ENCODE measurements at regions not wholly inside any gene's neighbourhood (a gene's known extent, or its start where the extent isn't known, plus 50 kb on each side); places are given as distances from the start of the nearest gene placed in this dataset.
"Not testable (repeated sequence)": the region's sequence is repeated elsewhere in the genome, so short reads cannot be mapped to it uniquely, and the experiment has no call there.

GRCh38 chr17:26936645-26937044, 357.3 kb upstream of the WSB1 start:
- not testable (repeated sequence) for DNase-seq (ENCODE audit: low read depth in 2 of 2)

GRCh38 chr17:26937750-26938322, 356.1 kb upstream of the WSB1 start:
- DNase-seq (ENCODE audit: low read depth in 2 of 2) = not testable (repeated sequence)

- not testable (repeated sequence) for DNase-seq (ENCODE audit: low read depth in 2 of 2)
These were observed 354.2 kb upstream of the WSB1 start for GRCh38 chr17:26939755-26940154.

- not testable (repeated sequence) for DNase-seq (ENCODE audit: low read depth in 2 of 2)
These were observed 353.3 kb upstream of the WSB1 start for GRCh38 chr17:26940587-26940986.

- DNase-seq (ENCODE audit: low read depth in 2 of 2) = no peak
These were observed 331.4 kb upstream of the WSB1 start for GRCh38 chr17:26962255-26963162.

- no peak for DNase-seq (ENCODE audit: low read depth in 2 of 2)
These were observed 330.8 kb upstream of the WSB1 start for GRCh38 chr17:26963163-26963503.

- not testable (repeated sequence) for DNase-seq (ENCODE audit: low read depth in 2 of 2)
These were observed 327.9 kb upstream of the WSB1 start for GRCh38 chr17:26965898-26966624.

GRCh38 chr17:26966625-26967179, 327.2 kb upstream of the WSB1 start:
- not testable (repeated sequence) for DNase-seq (ENCODE audit: low read depth in 2 of 2)

- not testable (repeated sequence) for DNase-seq (ENCODE audit: low read depth in 2 of 2)
These were observed 312.0 kb upstream of the WSB1 start for GRCh38 chr17:26981845-26982425.

- not testable (repeated sequence) for DNase-seq (ENCODE audit: low read depth in 2 of 2)
These were observed 311.4 kb upstream of the WSB1 start for GRCh38 chr17:26982563-26982962.

- DNase-seq (ENCODE audit: low read depth in 2 of 2) = not testable (repeated sequence)
These were observed 306.1 kb upstream of the WSB1 start for GRCh38 chr17:26987851-26988250.

- DNase-seq (ENCODE audit: low read depth in 2 of 2) = not testable (repeated sequence)
These were observed 299.3 kb upstream of the WSB1 start for GRCh38 chr17:26994648-26995047.

GRCh38 chr17:26996146-26996916, 297.6 kb upstream of the WSB1 start:
- DNase-seq (ENCODE audit: low read depth in 2 of 2) = not testable (repeated sequence)

- not testable (repeated sequence) for DNase-seq (ENCODE audit: low read depth in 2 of 2)
These were observed 286.0 kb upstream of the WSB1 start for GRCh38 chr17:27007734-27008531.

GRCh38 chr17:27009087-27009486, 284.8 kb upstream of the WSB1 start:
- DNase-seq (ENCODE audit: low read depth in 2 of 2) = no peak

- not testable (repeated sequence) for DNase-seq (ENCODE audit: low read depth in 2 of 2)
These were observed 283.8 kb upstream of the WSB1 start for GRCh38 chr17:27010138-27010537.

- not testable (repeated sequence) for DNase-seq (ENCODE audit: low read depth in 2 of 2)
These were observed 263.4 kb upstream of the WSB1 start for GRCh38 chr17:27030552-27030951.

GRCh38 chr17:27038676-27039075, 255.2 kb upstream of the WSB1 start:
- DNase-seq (ENCODE audit: low read depth in 2 of 2) = no peak

GRCh38 chr17:27045039-27045438, 248.9 kb upstream of the WSB1 start:
- DNase-seq (ENCODE audit: low read depth in 2 of 2) = not testable (repeated sequence)

Data from lung microvascular endothelial cell (primary cell).